Fibroblast of skin of right quadriceps (primary cell): ENCODE measurements at regions not wholly inside any gene's neighbourhood (a gene's known extent, or its start where the extent isn't known, plus 50 kb on each side); places are given as distances from the start of the nearest gene placed in this dataset.

Experiments
- DNase-seq: peaks from one replicate; pipeline ENCODE4 v3.0.0-alpha.2; 2013

DNA sequence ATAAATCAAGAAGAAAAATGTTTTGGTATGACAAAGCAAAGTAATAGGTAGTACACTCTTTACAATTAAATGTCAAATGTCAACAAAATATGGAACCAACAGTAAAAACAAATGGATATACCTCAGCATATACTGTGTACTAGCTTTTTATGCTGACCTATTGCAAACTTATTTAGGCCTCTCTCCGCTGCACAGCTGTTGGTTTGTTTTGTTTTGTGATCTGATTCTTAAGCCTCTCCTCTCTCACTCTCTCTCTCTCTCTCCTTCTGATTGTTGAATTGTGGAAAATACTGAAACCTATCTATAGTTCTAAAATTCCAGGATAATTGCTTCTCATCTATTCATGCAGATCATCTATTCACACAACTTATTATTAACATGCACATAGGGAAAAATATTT, 154.9 kb upstream of the ARHGAP28 start:
- no peak for DNase-seq

DNA sequence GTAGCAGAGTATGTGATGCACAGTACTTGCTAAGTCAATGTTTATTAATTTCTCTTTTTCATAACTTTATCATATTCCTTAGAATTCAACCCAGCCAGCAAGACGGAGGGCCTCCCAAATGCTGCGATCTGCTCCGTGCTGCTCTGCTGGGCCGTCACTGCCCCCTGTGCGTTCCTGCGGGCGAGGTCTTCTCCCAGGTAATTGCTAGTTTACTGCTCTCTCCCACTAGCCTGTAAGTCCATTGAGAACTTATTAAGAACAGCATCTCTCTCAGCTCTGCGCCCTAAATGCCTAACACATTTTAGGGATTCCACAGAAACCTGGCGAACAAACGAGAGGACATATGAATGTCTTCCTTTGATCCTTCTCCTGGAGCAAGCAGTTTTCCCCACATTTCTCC, 153.6 kb upstream of the ARHGAP28 start:
- no peak for DNase-seq

DNA sequence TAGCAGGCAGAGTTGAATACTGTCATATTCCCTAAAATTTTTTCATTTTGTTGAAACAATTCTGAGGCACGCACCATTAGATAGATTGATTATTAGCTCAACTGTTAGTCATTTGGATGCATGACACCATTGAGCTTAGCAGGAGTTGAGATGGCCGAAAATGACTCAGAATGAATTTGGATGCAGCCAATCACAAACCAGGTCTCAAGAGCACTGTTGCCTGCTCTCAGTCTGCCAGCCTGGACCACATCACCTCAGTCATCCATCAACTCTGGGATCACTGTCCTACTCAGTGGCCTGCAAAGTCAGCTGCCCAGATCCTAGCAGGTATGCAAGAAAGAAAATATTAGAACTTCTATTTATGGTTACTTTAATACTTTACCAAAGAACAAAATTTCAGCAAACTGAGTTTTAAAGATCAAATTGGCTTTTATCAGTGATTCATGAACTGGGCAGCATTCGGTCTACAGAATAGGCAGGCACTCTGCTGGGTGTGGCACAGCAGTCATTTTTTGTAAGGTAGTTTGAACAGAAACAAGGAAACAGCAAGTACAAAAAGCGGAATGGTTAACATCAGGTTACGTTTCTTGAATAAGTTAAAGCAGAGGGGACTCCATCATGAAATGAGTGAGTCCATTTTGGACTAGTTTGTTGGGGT, 152.7 kb upstream of the ARHGAP28 start:
- no peak for DNase-seq

DNA sequence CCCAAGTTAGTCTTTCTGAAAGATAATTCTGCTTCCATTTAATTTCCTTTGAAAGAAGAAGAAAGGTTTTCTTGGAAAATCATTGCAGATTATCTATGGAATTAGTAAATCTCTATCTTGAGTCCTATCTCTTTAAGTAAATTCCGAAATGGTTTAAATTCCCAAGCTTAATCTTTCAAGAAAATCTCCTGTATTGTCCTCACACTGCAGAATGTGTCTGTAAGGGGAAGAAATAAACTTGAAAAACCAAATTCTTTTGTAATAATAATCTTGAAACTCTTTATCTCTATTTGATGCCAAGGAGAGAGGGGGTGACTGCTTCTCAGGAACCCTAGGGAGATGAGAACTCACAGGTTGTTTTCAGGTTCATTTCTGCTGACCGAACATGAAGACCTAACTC, 150.8 kb upstream of the ARHGAP28 start:
- no peak for DNase-seq

DNA sequence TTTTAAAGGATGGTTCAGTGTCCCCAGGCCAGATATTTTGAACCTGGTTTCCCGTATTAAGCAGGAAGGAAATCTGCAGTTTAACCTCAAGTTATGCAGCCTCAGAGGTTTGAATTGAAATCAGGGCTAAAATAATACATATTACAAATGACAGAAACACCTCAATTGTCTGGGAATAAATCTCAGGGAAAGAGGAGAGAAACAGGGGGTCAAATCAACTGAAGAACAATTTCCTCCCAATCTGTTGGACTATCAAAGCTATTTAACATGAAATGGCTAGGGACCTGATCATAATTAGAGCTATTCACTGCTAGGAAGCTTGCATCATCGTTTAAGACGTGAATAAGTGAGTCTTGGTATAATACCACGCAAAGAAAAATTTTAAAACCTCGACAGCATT, 150.0 kb upstream of the ARHGAP28 start:
- no peak for DNase-seq

DNA sequence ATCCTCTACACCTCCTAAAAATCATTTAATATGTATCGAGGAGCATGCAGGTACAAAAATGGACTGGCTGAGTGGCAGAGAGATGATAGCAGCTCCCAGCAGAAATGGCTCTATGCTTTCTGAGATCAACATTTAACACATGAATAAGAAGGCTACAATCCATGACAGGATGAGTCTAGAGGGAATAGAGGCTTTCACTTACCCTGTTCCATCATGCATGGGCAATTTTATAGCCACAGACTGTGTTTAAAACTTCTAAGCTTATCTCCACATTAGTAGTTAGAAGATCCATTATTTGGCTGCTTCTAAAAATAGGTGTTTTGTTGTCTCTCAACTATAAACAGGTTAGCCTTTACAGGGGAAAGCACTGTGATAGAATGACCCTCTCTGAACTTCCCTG, 149.1 kb upstream of the ARHGAP28 start:
- no peak for DNase-seq

DNA sequence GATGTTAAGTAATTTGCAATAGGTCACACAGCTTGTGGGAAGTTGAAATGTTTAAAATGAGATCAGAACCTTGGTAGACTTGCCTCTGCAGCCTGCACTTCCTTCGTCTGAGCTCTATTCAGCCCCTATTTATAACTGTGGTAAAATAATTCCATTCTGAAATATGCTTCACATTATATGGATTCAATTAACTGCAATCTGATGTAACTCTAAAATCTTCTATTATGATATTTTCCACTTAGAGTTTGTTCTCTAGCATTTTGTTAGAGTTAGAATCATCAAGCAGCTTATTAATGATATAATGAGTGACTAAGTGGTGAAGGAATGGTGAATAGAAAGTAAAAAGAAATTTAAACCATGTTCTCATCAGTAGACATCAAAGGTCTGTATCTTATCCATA, 139.6 kb upstream of the ARHGAP28 start:
- DNase-seq, result peak; percentile 60

DNA sequence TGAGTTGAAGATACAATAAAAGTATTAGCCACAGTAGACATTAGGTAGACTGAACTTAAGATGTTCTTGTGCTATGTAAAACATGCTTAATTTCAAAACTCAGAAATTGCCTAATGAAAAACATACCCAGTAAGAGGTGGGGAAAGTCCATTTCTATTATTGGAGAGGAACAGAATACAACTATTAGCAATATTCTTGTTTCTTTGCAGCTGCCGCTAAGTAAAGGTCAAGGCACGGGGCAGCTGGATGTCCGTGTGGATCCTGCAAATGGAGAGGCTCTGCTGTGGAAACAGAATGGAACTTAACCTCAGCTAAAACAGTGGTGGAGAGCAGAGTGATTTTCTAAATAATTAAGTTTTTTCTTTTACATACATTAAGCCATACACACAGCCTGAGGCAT, 139.2 kb upstream of the ARHGAP28 start:
- DNase-seq, result no peak

DNA sequence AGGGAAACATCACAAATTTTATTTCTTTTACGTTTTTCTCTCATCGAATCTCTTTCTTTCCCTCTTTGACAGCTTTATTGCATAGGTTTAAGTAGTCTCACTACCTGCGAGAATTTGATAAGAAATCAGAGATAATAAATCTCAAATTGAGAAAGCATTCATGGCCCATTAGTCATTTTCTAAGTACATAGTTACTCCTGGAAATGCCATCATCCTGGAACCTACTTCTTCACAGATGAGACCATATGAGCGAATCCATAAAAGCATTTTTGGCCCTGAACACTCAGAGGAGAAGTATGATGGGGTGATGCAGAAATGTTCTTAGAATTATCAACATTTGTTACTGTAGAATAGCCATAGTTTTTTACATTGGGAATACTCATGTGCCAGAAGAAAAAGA, 138.0 kb upstream of the ARHGAP28 start:
- peak; percentile 77 for DNase-seq

DNA sequence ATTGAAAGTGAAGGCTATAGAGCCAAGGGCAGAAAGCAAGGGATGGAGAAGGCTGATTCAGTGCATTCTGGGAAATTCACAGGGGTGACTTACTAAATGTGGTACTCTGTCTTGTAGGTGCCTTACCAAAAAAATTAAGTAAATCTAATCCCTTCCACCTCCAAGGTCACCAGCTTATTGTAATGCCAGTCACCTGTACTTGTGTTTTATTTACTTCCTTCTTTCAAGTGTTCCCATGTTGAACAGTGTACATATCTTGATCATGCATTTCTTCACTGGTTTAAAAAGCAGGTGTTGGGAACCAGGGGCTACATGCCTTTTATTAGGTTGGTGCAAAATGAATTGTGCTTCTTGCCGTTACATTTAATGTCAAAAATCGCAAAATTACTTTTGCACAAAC, 137.0 kb upstream of the ARHGAP28 start:
- DNase-seq, result no peak

DNA sequence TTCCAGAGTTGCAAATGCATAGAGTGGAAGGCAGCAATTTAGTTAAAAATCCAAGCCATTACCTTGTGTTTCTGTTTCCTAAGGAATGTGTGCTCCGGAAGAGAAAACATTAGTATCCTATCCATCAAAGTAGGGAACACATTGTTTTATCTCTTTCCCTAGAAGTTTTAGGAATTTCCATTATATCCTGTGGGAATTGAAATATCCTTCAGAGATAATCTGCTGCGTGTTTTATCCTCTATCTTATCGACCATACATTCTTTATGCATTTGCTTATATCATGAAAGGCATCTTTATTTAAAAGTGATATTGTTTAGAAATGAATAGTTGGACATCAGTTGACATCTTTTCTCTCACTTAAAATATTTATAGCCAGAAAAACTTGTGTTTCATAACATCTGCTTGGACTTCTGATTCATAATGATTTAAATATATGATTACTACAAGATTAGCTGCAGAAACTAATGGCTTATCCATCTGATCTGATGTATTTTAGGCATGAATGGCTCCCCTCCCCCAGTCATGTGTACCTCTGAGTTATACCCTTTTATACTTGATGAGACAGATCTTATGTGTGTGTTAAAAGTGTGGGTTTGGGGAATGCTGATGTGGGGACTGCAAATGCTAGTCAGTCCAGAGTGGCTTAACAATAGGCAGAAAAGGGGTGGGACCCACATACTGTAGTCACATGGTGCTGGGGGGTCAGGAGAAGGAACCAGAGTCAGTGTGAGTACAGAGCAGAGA, 136.2 kb upstream of the ARHGAP28 start:
- peak; percentile 77 for DNase-seq

DNA sequence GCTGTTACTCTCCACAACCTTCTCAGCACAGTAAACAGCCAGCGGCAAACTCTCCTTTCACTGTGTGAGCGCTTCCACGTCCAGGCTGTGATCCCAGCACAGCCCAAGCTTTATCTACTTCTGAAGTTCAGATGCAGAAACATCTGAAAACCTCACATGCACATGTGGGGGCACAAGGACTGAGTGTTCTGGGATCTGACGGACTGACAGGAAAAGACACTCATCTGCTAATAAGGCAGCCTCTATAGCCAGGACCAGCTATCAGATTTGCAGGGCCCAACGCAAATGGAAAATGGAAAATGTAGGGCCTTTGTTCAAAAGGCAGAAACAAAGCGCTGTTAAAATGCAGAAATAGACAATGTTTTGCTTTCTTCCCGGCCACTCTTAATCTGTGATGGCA, 133.8 kb upstream of the ARHGAP28 start:
- DNase-seq, result no peak

DNA sequence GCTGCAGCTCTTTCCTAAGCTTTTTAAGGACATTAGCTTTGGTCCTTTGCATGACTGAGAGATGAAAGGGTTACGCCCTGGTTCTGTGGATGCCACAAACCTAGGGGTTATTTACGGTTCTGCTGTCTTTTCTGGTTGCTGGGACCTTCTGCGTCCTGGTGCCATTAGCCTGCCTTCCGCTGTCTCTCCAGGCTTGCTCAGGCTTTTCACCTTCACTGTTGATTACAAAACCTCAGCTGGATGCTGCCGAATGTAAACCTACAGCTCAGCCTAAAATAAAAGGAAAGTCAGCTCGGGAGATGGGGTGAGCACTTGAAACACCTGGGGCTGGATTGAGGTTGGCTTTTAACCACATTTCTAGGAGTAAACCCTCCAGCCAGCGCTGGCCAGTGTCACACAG, 130.9 kb upstream of the ARHGAP28 start:
- DNase-seq, result no peak

DNA sequence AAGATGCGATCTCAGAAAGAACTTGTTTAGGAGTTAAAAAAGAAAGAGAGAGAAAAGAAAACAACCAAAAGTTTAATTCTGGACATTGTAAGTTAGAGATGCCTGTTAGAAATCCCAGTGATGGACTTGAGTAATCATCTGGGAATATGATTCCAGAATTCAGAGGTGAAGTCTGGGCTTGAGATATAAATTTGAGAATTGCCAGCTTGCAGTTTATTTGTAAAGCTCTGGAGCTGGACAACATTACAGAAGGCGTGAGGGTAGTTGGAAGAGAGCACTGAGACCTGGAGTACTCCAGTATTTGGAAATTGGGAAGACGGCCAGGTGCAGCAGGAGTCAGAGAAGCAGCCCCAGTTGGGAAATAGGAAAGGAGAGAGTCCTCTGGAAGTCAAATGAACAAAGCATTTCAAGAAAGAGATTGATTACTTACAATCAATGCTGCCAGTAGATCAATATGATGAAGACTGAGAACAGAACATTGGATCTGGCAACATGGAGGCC, 128.8 kb upstream of the ARHGAP28 start:
- DNase-seq, result no peak

DNA sequence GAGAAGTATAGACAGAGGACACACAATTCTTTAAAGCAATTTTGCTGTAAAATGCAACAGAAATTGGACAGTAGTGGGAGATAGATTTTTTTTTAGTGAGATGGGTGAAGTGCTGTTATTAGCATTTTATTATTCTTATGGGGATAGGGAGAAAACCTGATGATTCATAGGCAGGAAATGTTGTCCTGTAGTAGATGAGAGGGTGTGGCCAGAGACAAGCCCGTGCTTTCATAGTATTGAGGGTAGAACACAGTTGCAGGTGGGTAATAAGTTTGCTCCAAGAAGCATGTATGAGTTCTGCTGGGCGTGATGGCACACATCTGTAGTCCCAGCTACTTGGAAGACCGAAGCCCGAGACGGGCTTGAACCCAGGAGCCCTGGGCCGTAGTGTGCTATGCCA, 128.3 kb upstream of the ARHGAP28 start:
- no peak for DNase-seq

DNA sequence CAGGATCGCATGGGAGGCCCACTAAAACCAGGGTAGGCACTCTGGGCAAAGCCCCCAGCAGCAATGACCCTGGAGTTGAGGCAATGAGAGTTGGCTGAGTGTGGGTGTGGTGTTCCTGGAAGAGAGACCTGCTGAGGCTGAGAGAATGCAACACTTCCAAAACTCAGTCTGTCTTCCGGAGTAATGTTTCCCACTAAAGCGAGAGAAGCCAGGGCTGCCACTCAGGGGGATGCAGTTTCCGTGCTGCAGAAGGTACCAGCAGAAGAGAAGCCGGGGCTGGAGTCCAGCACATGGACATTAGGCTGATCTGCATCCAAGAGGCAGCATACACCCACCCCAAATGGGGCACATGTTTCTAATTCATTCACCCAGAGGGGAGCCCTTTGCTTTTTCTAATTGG, 127.2 kb upstream of the ARHGAP28 start:
- DNase-seq, result no peak

DNA sequence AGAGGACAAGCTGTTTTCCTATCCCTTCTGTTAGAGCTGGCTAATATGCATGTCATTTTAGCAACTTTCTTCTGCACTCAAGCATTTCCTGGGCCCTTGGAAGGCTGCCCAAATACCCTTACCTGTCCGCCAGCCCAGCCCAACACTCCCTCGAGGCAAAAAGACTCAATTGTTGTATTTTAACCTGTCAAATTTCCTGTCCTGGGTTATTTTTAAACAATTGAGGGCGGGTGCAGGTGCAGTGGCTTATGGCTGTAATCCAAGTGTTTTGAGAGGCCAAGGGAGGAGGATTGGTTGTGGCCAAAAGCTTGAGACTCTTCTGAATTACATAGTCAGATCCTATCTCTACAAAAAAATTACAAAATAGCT, 125.0 kb upstream of the ARHGAP28 start:
- no peak for DNase-seq

DNA sequence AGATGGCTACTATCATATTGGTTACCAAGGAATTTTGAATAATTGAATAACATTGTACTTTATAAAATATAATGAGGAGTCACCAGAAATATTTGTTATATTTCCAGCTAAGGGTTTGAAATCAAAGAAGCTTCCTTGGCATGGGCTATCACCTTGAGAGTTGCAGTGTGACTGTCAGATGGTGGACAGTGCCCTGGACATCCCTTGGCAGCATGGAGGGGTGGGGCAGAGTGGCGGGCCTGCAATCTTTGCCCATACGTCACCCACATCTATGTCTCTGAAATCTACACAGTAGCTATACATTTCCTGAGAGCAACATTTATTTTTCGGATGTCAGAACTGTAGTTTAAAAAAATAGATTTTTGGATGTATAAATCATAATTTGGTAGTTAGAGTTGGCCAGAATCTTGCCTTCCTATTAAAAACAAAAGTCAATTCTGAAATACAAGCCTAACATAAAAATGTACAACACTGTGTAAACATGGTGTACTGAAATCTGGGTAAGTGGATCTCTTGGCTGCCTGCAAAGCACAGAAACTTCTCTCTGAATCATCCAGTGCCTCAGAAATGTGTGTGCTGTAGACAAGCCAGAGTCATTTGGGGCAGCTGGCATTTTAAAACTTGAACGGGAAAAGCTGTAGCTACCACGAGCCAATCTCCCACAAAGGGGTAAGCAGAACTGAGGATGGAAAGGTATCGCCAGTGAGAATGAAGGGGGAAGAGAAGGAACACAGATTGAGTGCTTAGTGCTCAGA, 124.2 kb upstream of the ARHGAP28 start:
- DNase-seq, result peak; percentile 35

DNA sequence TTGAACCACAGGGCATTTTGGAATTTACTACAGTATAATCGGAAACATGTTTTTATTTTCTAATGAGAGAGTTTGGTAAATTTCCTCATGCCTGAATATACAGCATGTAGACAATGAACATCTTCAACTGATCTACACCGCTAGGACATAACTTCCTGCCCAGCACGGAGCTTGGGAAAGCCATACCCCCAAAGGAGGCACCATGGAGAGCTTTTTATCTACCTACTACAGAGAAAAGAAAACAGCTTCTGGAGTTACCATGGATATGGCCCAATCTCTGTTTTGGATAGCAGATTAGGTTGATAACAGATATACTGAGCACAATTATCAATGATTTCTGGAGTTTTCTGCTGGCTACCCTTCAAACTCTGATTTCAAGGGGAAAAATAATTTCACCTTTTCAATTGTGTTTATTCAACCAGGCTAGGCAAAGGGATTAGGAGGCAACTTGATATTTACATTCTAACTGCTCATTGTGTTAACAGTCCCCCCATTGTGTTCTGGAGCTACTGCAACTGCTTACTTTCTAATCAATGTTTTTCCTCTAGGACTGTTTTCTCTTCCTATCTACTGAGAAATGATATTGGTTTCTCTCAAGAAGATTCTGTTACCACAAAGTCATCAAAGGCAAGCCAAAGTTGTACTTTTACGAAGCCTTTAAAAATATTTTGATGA, 123.0 kb upstream of the ARHGAP28 start:
- DNase-seq, result no peak

DNA sequence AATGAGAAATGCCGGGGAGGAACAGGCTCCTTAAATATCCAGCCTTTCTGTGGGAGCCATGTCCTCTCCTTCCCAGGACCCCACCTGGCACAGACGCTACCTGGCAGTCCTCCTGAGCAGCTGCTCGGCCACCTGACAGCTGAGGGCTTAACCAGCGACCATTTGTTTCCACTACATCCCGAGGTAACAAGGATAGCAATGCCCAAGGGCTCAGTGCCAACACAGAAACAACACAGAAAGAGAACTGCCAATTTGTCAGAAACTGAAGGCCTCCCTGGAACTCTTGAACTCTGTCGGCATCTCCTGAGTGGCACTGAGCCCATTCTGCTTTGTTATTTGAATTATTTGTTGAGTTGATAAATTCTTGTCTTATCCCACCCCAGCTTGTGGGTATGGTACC, 122.2 kb upstream of the ARHGAP28 start:
- no peak for DNase-seq

DNA sequence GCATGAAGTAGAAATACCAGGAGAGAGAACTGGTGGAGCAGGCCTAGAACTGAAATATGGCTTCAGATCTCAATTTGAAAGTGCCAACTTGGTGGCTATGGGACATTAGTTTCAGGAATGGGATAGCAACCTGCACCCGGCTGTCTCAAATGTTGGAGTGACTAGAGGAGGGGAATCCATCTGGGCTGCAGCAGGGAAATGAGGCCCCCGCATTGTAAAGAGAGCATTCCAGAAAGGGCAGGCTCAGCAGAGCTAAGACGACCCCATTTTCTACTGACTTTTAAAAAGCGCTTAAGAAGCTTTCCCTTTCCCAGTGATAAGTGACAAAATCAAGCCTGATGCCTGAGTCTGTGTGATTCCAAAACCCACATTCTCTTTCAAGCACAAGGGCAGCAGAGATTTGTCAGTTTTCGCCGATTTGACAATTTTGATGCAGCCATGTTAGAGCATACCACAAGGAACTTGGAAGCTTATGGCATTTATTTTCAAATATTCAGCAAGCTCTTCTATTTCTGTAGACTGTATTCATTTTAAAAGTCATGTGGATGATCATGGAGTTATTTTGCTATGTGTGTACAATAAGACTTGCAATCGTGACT, 119.8 kb upstream of the ARHGAP28 start:
- DNase-seq, result no peak

DNA sequence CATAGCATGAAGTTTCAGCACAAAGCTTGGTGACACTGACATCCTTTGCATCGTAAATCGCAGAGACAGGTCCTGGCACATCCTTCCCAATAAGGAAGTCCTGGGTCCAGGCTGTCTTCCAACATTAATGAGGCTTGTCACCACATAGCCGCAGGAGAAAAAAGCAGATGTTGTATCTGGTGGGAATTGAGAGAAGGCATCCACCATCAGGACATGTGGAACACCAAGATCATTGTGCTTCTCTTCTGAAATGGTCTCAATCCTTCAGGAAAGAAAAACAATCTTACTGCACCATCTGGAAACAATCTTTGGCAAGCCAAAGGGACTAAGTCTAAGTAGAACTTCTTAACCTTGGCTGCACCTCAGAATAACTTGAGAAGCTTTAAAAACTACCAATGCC, 119.0 kb upstream of the ARHGAP28 start:
- peak; percentile 62 for DNase-seq

DNA sequence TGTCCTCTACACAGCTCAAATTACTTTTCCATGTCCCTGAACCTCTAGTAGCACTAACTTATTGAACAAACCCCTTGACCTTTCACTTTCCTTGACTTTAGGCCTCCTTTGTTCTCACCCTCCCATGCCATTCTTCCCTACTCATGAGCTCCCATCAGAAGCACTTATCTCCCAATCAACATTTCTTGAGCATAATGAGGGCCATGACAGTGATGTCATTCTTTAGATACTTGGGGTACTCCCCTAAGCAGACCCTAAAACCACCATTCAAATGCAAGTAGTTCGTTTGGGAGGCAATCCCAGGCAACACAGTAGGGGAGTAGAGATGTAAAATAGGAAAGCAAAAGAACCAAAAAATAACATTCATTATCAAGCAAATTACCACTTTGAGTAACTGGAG, 115.9 kb upstream of the ARHGAP28 start:
- no peak for DNase-seq
